ENCODE measurements at regions not wholly inside any gene's neighbourhood (a gene's known extent, or its start where the extent isn't known, plus 50 kb on each side); places are given as distances from the start of the nearest gene placed in this dataset.

DNA sequence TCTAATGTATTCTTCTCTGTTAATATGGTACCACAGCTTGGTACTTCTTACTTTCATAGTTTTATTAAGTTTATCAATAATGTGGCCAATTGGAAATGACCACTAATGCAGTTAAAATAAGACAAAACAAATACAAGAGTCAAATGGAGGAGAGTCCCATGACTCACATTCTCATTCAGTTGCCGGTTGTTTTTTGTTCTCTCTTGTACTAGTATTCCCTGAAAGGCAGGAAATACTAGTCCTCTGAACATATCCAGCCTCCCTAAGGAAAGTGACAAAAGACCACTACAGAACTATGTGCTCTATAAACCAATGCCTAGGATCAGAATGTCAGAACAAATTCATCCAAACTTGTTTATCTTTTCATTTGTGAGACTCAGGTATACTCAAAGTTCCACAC is 165.2 kb upstream of the SAMSN1 start:
- Histone ChIP-seq H2AFZ (ENCODE audit: control insufficient read depth, low read length) (no peak overlapping the region), H3K9me1 (ENCODE audit: control insufficient read depth, extremely low read depth, insufficient read depth, low read length) (no peaks in the 10 kb centered on the region), H3K27me3 (ENCODE audit: control insufficient read depth, extremely low read depth, insufficient read depth, low read length) (no peaks in the 10 kb centered on the region), H3K9me3 (ENCODE audit: control insufficient read depth, low read depth, low read length) (no peaks in the 10 kb centered on the region), H3K36me3 (ENCODE audit: control insufficient read depth in 2 of 2, extremely low read depth in 1 of 2, insufficient read depth in 2 of 2, low read length in 2 of 2) (no peaks in the 10 kb centered on the region), H3K9ac (ENCODE audit: control insufficient read depth, extremely low read depth, insufficient read depth, low read length) (no peak overlapping the region), H3K4me2 (ENCODE audit: control insufficient read depth, extremely low read depth, insufficient read depth, low read depth, low read length) (no peak overlapping the region), H4K20me1 (ENCODE audit: control insufficient read depth, extremely low read depth, insufficient read depth, low read length) (no peaks in the 10 kb centered on the region), H3K79me2 (ENCODE audit: control insufficient read depth, insufficient read depth, low read length) (no peaks in the 10 kb centered on the region), H3K27ac (ENCODE audit: control insufficient read depth, insufficient read depth, low read length) (no peak overlapping the region), H3K4me1 (ENCODE audit: control insufficient read depth, extremely low read depth, insufficient read depth, low read length) (no peaks in the 10 kb centered on the region), H3K4me3 (ENCODE audit: control insufficient read depth in 2 of 3, extremely low read depth in 1 of 3, insufficient read depth in 2 of 3, low read depth in 1 of 3, low read length in 3 of 3) (no peak overlapping the region)
- TF ChIP-seq, protein P1, sequence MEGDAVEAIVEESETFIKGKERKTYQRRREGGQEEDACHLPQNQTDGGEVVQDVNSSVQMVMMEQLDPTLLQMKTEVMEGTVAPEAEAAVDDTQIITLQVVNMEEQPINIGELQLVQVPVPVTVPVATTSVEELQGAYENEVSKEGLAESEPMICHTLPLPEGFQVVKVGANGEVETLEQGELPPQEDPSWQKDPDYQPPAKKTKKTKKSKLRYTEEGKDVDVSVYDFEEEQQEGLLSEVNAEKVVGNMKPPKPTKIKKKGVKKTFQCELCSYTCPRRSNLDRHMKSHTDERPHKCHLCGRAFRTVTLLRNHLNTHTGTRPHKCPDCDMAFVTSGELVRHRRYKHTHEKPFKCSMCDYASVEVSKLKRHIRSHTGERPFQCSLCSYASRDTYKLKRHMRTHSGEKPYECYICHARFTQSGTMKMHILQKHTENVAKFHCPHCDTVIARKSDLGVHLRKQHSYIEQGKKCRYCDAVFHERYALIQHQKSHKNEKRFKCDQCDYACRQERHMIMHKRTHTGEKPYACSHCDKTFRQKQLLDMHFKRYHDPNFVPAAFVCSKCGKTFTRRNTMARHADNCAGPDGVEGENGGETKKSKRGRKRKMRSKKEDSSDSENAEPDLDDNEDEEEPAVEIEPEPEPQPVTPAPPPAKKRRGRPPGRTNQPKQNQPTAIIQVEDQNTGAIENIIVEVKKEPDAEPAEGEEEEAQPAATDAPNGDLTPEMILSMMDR (optimal IDR thresholded peaks at IDR 0.05 in 1 of 3, IDR thresholded peaks at IDR 0.05 in 1 of 3, conservative IDR thresholded peaks at IDR 0.05 in 1 of 3; ENCODE audit: extremely low read depth in 1 of 3, insufficient read depth in 2 of 3, low read length in 3 of 3) = no peak
- no peak for TF ChIP-seq EZH2 (IDR thresholded peaks at IDR 0.05; ENCODE audit: low read length)
- dilution Hi-C loops (cut with MboI; ENCODE audit: extremely low pct_ligation_motif_present, low sequenced_read_pairs) = no loop called here
- FAIRE-seq = no peak
- DNase-seq (ENCODE audit: low read depth, low spot score) = no peak

DNA sequence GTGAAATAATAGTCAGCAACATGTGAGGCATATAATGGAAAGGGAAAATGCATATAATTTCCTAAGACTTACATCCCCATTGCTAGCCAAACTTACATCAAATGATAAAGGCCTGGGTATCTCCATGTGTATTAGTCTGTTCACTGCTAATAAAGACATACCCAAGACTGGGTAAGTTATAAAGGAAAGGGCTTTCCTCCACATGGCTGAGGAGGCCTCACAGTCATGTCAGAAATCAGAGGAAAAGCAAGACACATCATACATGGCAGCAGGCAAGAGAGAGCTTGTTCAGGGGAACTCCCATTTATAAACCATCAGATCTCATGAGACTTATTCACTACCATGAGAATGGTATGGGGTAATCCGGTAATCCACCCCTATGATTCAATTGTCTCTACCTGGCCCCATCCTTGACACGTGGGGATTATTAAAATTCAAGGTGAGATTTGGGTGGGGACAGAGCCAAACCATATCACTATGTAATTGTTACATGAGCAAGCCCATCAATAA is 161.5 kb upstream of the SAMSN1 start:
- H3K4me2 ChIP-seq (ENCODE audit: control insufficient read depth, extremely low read depth, insufficient read depth, low read depth, low read length) = no peak overlapping the region
- no peak overlapping the region for H3K9ac ChIP-seq (ENCODE audit: control insufficient read depth, extremely low read depth, insufficient read depth, low read length)
- H3K79me2 ChIP-seq (ENCODE audit: control insufficient read depth, insufficient read depth, low read length) = no peaks in the 10 kb centered on the region
- no peaks in the 10 kb centered on the region for H3K36me3 ChIP-seq (ENCODE audit: control insufficient read depth in 2 of 2, extremely low read depth in 1 of 2, insufficient read depth in 2 of 2, low read length in 2 of 2)
- dilution Hi-C loops (cut with MboI; ENCODE audit: extremely low pct_ligation_motif_present, low sequenced_read_pairs) = no loop called here
- H4K20me1 ChIP-seq (ENCODE audit: control insufficient read depth, extremely low read depth, insufficient read depth, low read length) = no peaks in the 10 kb centered on the region
- no peak overlapping the region for H3K27ac ChIP-seq (ENCODE audit: control insufficient read depth, insufficient read depth, low read length)
- no peak overlapping the region for H2AFZ ChIP-seq (ENCODE audit: control insufficient read depth, low read length)
- FAIRE-seq = no peak
- DNase-seq (ENCODE audit: low read depth, low spot score) = no peak
- no peak overlapping the region for H3K4me3 ChIP-seq (ENCODE audit: control insufficient read depth in 2 of 3, extremely low read depth in 1 of 3, insufficient read depth in 2 of 3, low read depth in 1 of 3, low read length in 3 of 3)
- TF ChIP-seq EZH2 (IDR thresholded peaks at IDR 0.05; ENCODE audit: low read length) = no peak
- TF ChIP-seq, protein P1 (optimal IDR thresholded peaks at IDR 0.05 in 1 of 3, IDR thresholded peaks at IDR 0.05 in 1 of 3, conservative IDR thresholded peaks at IDR 0.05 in 1 of 3; ENCODE audit: extremely low read depth in 1 of 3, insufficient read depth in 2 of 3, low read length in 3 of 3) = no peak
- no peaks in the 10 kb centered on the region for H3K4me1 ChIP-seq (ENCODE audit: control insufficient read depth, extremely low read depth, insufficient read depth, low read length)
- H3K9me1 ChIP-seq (ENCODE audit: control insufficient read depth, extremely low read depth, insufficient read depth, low read length) = no peaks in the 10 kb centered on the region
- no peaks in the 10 kb centered on the region for H3K9me3 ChIP-seq (ENCODE audit: control insufficient read depth, low read depth, low read length)
- H3K27me3 ChIP-seq (ENCODE audit: control insufficient read depth, extremely low read depth, insufficient read depth, low read length) = no peaks in the 10 kb centered on the region
